NCI-H1694 treated with DMSO at 0.1 percent for 48 hours (cell line): ENCODE measurements at regions not wholly inside any gene's neighbourhood (a gene's known extent, or its start where the extent isn't known, plus 50 kb on each side); places are given as distances from the start of the nearest gene placed in this dataset.
"Not testable (repeated sequence)": the region's sequence is repeated elsewhere in the genome, so short reads cannot be mapped to it uniquely, and the experiment has no call there.

Experiments
- DNase-seq: peaks from one replicate; lab custom pipeline; 2025; lab: John Stamatoyannopoulos, UW

- DNase-seq, result no peak
Measured at GRCh38 chr10:131363416-131363815, 51.9 kb upstream of the TCERG1L start.

DNA sequence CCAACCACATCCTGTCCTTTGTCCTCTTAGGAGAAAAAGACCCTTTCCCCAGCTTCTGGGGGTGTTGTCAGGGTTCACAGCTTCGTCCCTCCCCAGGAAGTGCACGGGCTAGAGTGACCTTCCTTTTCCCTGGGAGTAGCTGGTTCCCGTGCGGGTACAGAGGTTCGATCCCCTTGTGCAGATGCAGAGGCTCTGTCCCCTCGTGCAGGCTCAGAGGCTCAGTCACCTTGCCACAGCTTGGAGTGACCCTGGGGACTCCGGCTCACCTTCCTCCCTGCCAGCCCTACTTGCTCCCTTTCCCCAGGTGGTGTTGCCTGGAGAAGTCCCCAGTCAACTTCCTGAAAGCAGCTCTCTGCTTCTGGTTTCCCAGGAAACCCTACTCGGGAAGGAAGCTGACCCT lies 60.0 kb upstream of the TCERG1L start:
- DNase-seq, result no peak

GRCh38 chr10:131381576-131381975 lies 70.1 kb upstream of the TCERG1L start:
- no peak for DNase-seq

DNA sequence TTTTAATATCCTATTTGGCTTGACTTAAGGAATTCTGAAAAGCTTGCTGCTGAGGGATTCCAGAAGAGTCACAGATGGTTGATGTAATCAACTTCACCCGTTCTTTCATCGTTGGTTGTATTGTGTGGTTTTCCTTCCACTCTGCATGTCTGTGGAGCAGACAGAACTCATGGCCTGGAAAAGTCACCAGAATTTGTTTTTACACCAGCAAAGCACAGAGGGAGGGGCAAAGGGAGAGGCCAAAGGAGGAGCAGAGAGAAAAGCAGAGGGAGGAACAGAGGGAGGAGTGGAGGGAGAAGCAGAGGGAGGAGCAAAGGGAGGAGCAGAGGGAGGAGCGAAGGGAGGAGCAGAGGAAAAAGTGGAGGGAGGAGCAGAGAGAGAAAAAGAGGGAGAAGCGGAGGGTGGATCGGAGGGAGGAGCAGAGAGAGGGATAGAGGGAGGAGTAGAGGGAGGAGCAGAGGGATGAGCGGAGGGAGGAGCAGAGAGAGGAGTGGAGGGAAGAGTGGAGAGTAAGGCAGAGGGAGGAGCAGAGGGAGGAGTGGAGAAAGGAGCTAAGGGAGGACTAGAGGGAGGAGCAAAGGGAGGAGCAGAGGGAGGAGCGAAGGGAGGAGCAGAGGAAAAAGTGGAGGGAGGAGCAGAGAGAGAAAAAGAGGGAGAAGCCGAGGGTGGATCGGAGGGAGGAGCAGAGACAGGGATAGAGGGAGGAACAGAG lies 73.8 kb upstream of the TCERG1L start:
- not testable (repeated sequence) for DNase-seq

DNA sequence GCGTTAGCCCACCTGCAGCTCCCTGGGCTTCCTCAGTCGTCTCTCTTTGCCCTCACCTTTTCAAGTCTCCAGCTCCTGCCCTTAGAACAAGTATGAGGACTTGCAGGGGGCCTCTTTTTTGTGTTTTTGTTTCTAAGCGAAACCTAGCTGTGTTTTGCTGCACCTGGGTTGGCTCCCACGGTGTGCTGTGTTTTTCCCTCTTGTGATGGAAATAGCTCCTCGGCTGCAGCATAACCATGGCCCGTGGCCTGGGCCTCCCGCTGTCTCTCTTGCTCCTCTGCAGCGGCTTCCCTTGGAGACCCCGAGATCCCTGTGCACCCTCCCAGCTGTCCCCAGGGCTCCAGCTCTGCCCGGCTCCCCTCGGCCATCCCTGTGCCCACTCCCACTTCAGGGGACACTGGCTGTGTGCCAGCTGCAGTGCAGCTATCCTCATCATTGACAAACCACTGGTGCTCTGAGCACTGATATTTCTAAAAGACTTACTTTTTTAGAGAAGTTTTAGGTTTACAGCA lies 75.6 kb upstream of the TCERG1L start:
- no peak for DNase-seq

GRCh38 chr10:131391936-131392335 lies 80.4 kb upstream of the TCERG1L start:
- no peak for DNase-seq

DNA sequence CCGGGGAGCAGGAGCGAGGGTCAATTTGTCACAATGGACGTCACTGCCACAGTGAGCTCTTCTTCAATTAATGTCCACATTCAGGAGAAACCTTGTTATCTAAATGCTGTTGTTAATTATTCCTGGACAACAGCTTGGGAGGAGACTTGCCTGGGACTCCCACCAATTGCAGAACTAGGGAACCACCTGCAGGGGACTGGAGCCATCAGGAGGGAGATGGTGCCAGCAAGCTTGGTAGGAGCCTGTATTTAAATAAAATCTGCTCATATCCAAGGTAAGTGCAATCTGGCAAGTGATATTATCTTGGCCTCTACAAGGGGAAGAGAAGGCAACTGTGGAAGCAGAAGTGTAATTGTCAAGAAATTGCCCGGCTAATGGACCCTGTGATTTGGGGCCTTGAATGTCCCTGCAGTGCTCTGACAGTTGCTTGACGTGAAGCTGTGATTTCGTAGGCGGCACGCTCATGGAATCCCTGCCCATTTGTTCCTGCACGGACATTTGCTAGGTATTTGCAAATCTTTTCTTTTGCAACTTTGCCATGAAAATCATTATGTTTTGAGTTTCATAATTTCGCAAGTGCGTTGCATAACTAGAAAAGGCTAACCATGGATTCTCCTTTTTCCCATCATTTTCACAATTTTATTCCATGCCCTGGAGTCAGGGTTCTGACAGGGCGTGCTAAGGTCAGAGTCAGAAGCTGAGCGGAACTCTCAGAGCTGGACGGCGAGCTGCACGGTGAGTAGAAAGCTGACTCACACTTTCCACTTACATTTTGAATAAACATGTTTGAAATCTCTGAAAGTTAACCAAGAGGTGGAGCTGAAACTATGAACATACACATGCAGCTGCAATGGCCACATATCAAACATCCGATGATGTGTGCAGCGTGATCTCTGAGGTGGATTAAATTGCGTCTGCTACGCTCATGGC lies 84.9 kb upstream of the TCERG1L start:
- no peak for DNase-seq

- no peak for DNase-seq
Measured at GRCh38 chr10:131398166-131398565, 86.6 kb upstream of the TCERG1L start.

DNA sequence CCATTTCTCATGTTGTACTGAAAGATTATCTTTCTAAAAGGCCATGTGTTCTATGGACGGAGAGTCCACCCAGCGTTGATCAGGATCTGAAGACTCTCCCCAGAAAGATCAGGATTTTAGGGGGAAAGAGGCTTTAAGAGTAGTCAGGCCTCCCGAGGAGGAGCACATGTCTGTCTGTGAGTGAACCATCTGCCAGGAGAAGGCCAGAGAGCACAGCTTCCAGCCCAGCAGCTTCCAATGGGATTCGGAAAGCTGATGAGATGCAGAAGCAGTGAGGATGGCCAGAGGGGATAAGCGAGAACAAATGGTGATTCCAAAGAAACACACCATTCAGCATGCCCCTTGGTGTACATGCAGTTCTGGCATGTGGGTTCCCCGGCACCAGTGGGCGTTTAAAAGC lies 88.5 kb upstream of the TCERG1L start:
- DNase-seq, result no peak

DNA sequence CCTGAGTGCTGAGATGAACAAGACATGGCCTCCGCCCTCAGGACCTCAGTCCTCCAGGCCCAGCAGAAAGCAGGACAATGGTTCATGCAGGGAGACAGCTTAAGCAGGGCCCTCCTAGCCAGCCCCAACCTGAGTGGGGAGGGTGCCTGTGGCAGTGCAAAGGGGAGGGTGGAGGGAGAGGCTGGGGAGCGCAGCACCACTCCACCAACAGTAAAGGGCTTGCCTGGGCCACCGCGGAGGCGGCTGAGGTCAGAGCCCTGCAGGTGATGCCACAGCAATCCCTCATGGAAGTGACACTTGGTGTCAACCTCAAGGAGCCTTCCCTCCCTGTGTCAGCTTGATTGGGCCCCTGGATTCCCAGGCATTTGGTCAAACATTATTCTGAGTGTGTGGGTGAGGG lies 89.0 kb upstream of the TCERG1L start:
- no peak for DNase-seq

DNA sequence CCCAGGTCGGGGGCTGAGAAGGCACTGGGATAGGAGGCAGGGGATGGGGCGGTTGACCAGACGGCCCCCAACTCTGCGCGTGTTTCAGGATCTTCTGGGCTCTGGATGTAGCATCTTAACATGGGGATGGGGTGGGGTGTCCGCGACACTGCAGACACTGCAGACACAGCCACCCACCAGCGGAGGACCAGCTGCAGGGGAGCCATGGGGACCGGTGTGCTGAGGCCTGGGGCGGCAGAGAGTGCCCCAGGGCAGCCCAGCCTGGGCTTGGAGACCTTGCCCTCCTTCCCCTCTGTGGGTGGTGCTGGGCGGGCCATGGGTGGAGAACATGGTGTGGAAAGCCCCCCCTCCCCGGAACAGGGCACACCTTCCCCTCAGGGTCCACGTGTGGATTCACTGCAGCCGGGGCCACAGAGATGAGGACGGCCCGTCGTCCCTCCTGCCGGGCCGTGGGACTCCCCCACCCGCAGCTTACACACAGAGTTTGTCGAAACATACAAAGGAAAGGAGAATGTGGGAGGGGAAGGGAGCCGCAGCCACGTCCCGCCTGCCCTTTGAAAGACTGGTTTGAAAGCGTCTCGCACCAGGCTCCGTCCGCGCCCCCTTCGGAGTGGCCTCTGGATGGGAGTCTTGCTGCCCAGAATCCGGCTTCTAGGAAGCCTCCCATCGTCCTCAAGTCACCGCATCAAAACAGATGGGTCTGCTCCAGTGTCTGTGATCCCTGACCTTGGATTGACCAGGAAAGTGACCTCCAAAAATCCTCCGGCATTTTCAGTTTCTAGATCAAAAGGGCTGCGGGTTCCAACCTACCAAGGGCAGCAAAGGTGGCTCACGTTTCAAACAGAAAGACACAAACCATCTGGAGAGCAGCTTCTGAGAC lies 91.5 kb upstream of the TCERG1L start:
- DNase-seq, result no peak

DNA sequence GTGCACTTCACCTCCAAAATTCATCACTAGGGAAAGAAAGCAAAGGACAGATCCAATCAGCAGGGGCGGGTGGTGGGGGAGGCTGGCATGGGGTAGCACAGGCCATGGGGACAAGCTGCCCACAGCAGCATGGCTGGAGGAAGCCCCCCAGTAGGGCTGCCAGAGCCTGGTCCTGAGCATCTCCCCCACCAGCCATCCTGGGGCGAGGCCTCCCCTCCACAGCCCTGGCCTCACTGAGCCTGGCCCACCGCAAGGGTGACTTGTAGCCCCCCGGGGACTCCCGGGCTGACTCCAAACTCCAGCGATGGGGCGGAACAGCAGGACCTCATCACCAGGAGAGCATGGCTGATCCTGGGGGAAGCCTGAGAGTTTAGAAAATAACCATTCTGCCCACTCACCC lies 92.4 kb upstream of the TCERG1L start:
- DNase-seq, result no peak

GRCh38 chr10:131404886-131405285 lies 93.4 kb upstream of the TCERG1L start:
- DNase-seq, result no peak

DNA sequence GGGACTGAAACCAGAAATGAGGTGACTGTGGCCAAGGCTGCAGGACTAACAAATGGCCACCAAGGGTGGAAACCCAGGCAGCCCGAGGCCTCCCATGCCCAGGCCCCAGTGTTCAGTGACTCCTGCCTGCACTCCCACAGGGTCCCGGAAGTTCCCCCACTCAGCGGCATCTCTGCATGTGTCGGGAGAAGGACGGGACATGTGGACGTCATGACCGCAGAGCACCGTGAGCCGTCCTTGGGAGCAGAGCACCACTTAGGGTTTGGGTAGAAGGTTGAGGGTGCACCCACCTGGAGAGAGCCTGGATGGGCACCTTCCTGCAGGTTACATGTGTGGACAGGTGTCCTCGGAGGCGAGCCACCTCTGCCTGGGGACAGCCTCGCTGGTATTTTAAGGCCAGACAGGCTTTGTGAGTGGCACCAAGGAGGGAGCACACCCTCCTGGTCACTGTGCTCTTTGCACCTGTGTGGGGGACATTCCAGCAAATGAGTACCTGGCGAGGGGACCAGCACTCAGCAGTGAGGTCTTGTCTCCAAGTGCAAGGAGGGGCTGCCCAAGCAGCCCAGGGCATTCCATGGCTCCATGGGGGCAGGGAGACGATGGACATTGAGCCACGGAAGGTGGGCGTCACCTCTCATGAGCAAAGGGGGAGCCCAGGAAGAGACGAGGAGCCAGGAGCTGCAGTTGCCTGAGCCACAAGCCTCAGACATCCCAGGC lies 95.3 kb upstream of the TCERG1L start:
- DNase-seq, result no peak

DNA sequence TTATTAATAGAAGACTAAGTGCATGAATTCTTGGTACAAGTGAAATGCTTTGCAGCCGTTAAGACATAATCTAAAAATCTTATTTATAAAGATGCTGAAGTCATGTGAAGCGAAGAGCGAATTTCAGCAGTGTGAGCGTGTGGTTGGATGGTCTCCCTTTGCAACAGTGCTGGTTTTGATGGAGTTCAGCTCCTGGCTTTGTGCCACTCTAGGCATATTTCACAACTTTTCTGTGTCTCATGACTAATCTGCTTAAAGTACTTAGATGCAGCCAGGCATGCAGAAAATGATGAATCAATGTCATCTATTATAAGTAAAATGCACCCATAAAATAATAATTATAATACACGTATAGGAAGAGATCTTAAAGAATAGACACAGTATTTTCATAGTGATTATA lies 107.2 kb upstream of the TCERG1L start:
- no peak for DNase-seq

- DNase-seq, result no peak
Measured at GRCh38 chr10:131419797-131420196, 108.3 kb upstream of the TCERG1L start.

- DNase-seq, result no peak
Measured at GRCh38 chr10:131420867-131421266, 109.3 kb upstream of the TCERG1L start.

DNA sequence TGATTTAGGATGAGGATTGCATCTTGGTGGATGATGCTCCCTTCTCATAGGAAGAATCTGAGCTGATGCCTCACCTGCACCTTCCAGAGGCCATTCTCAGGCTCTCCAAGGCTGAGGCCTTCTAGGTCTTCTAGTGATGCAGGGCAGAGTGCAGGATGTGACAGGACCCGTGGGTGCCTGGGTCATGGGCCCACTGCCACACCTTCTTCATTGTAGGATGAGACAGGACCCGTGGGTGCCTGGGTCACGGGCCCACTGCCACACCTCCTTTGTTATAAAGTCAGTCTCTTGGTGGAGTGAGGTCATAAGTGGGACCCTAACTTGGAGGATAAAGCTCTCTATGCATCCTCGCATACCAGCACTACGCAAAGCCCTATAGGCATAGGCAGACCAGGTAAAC lies 109.9 kb upstream of the TCERG1L start:
- DNase-seq, result no peak

GRCh38 chr10:131422731-131423130 lies 111.2 kb upstream of the TCERG1L start:
- DNase-seq, result no peak

GRCh38 chr10:131424053-131424452 lies 112.5 kb upstream of the TCERG1L start:
- DNase-seq, result no peak

- DNase-seq, result no peak
Measured at GRCh38 chr10:131424836-131425491, 113.4 kb upstream of the TCERG1L start.
